ENCODE measurements at regions not wholly inside any gene's neighbourhood (a gene's known extent, or its start where the extent isn't known, plus 50 kb on each side); places are given as distances from the start of the nearest gene placed in this dataset.

DNA sequence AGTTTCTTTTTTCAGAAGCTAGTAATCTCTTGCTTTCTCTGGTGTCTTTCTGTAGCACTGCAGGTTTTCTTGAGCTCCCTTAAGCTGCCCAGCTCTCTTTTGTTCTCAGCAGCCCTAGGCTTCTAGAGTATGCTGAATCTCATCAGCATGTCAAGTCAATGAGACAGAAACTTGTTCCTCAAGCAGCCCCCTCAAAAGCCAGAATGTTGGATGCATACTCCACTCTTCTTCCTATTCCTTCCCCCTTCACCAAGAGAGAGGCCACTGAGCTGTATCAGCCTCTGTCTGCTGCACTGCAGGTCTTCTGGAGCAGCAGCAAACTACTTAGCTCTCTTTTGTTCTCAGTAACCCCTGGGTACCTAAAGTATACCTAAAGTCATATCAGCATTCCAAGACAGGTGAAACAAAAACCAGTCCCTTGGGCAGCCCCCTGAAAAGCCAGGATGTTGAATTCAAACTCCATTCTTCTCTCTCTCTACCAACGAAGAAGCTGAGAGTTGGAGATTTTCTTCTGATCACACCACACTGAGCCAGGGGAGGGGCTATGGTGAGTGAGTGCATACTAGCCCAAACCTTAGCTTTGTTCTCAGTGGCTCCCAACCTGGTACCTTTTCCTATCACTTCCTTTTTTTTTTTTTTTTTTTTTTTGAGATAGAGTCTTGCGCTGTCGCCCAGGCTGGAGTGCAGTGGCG, 73.3 kb upstream of the WAC start (continued):
- TF ChIP-seq ZNF169 (tag by site-specific recombination; IDR thresholded peaks at IDR 0.05), result no peak
- TF ChIP-seq, protein P1, sequence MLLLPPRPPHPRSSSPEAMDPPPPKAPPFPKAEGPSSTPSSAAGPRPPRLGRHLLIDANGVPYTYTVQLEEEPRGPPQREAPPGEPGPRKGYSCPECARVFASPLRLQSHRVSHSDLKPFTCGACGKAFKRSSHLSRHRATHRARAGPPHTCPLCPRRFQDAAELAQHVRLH (tag by site-specific recombination; IDR thresholded peaks at IDR 0.05), result no peak
- TF ChIP-seq ZNF501 (tag by site-specific recombination; IDR thresholded peaks at IDR 0.05), result no peak
- TF ChIP-seq, protein P2, sequence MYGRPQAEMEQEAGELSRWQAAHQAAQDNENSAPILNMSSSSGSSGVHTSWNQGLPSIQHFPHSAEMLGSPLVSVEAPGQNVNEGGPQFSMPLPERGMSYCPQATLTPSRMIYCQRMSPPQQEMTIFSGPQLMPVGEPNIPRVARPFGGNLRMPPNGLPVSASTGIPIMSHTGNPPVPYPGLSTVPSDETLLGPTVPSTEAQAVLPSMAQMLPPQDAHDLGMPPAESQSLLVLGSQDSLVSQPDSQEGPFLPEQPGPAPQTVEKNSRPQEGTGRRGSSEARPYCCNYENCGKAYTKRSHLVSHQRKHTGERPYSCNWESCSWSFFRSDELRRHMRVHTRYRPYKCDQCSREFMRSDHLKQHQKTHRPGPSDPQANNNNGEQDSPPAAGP (tag by site-specific recombination; IDR thresholded peaks at IDR 0.05), result no peak
- TF ChIP-seq ZNF132 (tag by site-specific recombination; IDR thresholded peaks at IDR 0.05; ENCODE audit: borderline replicate concordance), result no peak

DNA sequence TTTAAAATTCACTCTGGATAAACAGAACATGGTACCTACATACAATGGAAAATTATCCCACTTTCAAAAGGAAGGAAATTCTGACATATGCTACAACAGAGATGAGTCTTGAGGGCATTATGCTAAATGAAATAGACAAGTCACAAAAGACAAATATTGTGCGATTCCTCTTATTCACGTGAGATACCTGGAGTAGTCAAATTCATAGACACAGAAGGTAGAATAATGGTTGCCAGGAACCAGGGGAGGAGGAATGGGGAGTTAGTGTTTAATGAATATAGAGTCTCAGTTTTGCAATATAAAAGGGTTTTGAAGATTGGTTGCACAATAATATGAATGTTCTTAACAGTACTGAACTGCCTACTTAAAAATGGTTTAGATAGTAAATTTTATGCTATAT, 69.8 kb upstream of the WAC start:
- Histone ChIP-seq H3K4me1 (ENCODE audit: control insufficient read depth, insufficient read depth, low read length) (no peaks in the 10 kb centered on the region), H3K4me3 (ENCODE audit: low read depth, low read length) (no peak overlapping the region), H3K27ac (ENCODE audit: extremely low read depth, low read depth, low read length) (no peak overlapping the region), H3K36me3 (ENCODE audit: control insufficient read depth in 2 of 2, insufficient read depth in 1 of 2, low read length in 2 of 2) (no peaks in the 10 kb centered on the region), H3K9me3 (ENCODE audit: control insufficient read depth, insufficient read depth, low read depth, low read length) (no peaks in the 10 kb centered on the region)
- ChIA-PET CTCF (no interaction called here), POLR2A (no interaction called here)
- TF ChIP-seq ZNF184 (tag by site-specific recombination; IDR thresholded peaks at IDR 0.05), result no peak
- no peak for TF ChIP-seq ZNF596 (tag by site-specific recombination; IDR thresholded peaks at IDR 0.05)
- no peak for TF ChIP-seq REPIN1 (tag by site-specific recombination; IDR thresholded peaks at IDR 0.05; ENCODE audit: low read depth)
- TF ChIP-seq ZNF626 (tag by site-specific recombination; IDR thresholded peaks at IDR 0.05), result no peak
- TF ChIP-seq, protein P3, sequence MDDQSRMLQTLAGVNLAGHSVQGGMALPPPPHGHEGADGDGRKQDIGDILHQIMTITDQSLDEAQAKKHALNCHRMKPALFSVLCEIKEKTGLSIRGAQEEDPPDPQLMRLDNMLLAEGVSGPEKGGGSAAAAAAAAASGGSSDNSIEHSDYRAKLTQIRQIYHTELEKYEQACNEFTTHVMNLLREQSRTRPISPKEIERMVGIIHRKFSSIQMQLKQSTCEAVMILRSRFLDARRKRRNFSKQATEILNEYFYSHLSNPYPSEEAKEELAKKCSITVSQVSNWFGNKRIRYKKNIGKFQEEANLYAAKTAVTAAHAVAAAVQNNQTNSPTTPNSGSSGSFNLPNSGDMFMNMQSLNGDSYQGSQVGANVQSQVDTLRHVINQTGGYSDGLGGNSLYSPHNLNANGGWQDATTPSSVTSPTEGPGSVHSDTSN (CRISPR knock-in tag; IDR thresholded peaks at IDR 0.05), result no peak
- TF ChIP-seq, protein P4, sequence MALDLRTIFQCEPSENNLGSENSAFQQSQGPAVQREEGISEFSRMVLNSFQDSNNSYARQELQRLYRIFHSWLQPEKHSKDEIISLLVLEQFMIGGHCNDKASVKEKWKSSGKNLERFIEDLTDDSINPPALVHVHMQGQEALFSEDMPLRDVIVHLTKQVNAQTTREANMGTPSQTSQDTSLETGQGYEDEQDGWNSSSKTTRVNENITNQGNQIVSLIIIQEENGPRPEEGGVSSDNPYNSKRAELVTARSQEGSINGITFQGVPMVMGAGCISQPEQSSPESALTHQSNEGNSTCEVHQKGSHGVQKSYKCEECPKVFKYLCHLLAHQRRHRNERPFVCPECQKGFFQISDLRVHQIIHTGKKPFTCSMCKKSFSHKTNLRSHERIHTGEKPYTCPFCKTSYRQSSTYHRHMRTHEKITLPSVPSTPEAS (tag by site-specific recombination; IDR thresholded peaks at IDR 0.05), result no peak
- no peak for TF ChIP-seq ZNF549 (tag by site-specific recombination; IDR thresholded peaks at IDR 0.05)
- TF ChIP-seq, protein P5, sequence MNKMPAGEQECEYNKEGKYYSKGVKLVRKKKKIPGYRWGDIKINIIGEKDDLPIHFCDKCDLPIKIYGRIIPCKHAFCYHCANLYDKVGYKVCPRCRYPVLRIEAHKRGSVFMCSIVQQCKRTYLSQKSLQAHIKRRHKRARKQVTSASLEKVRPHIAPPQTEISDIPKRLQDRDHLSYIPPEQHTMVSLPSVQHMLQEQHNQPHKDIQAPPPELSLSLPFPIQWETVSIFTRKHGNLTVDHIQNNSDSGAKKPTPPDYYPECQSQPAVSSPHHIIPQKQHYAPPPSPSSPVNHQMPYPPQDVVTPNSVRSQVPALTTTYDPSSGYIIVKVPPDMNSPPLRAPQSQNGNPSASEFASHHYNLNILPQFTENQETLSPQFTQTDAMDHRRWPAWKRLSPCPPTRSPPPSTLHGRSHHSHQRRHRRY (tag by site-specific recombination; IDR thresholded peaks at IDR 0.05), result no peak
- TF ChIP-seq YY1 (tag by site-specific recombination; IDR thresholded peaks at IDR 0.05), result no peak
- no peak for TF ChIP-seq KLF7 (tag by site-specific recombination; IDR thresholded peaks at IDR 0.05; ENCODE audit: borderline replicate concordance)
- TF ChIP-seq KLF16 (tag by site-specific recombination; IDR thresholded peaks at IDR 0.05), result no peak
- no peak for TF ChIP-seq ZXDB (tag by site-specific recombination; IDR thresholded peaks at IDR 0.05)
- TF ChIP-seq, protein P6, sequence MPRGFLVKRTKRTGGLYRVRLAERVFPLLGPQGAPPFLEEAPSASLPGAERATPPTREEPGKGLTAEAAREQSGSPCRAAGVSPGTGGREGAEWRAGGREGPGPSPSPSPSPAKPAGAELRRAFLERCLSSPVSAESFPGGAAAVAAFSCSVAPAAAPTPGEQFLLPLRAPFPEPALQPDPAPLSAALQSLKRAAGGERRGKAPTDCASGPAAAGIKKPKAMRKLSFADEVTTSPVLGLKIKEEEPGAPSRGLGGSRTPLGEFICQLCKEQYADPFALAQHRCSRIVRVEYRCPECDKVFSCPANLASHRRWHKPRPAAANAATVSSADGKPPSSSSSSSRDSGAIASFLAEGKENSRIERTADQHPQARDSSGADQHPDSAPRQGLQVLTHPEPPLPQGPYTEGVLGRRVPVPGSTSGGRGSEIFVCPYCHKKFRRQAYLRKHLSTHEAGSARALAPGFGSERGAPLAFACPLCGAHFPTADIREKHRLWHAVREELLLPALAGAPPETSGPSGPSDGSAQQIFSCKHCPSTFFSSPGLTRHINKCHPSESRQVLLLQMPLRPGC (tag by site-specific recombination; IDR thresholded peaks at IDR 0.05), result no peak
- no peak for TF ChIP-seq ZNF48 (tag by site-specific recombination; IDR thresholded peaks at IDR 0.05)
- no peak for TF ChIP-seq OVOL3 (tag by site-specific recombination; IDR thresholded peaks at IDR 0.05)
- TF ChIP-seq ZNF202 (tag by site-specific recombination; IDR thresholded peaks at IDR 0.05; ENCODE audit: borderline replicate concordance), result no peak
- TF ChIP-seq, protein P7, sequence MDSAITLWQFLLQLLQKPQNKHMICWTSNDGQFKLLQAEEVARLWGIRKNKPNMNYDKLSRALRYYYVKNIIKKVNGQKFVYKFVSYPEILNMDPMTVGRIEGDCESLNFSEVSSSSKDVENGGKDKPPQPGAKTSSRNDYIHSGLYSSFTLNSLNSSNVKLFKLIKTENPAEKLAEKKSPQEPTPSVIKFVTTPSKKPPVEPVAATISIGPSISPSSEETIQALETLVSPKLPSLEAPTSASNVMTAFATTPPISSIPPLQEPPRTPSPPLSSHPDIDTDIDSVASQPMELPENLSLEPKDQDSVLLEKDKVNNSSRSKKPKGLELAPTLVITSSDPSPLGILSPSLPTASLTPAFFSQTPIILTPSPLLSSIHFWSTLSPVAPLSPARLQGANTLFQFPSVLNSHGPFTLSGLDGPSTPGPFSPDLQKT (IDR thresholded peaks at IDR 0.05; ENCODE audit: borderline replicate concordance, low read depth, low read length), result no peak

Measured in HEK293 (cell line).